ENCODE measurements at regions not wholly inside any gene's neighbourhood (a gene's known extent, or its start where the extent isn't known, plus 50 kb on each side); places are given as distances from the start of the nearest gene placed in this dataset.

- no peak for DNase-seq (ENCODE audit: low read depth)
Measured at GRCh38 chr1:172882791-172883386, 167.9 kb downstream of the TNFSF18 start.

GRCh38 chr1:172883387-172883791 is 167.4 kb downstream of the TNFSF18 start:
- no peak for DNase-seq (ENCODE audit: low read depth)
- H3K4me3 ChIP-seq (ENCODE audit: low read depth, low read length), result no peak overlapping the region
- TF ChIP-seq CTCF (conservative IDR thresholded peaks at IDR 0.05; ENCODE audit: low read depth, low read length), result no peak

More at GRCh38 chr1:172882791-172883386, 167.9 kb downstream of the TNFSF18 start:
- H3K4me3 ChIP-seq (ENCODE audit: low read depth, low read length), result no peak overlapping the region
- no peak for TF ChIP-seq CTCF (conservative IDR thresholded peaks at IDR 0.05; ENCODE audit: low read depth, low read length)

- no peak for TF ChIP-seq CTCF (conservative IDR thresholded peaks at IDR 0.05; ENCODE audit: low read depth, low read length)
- no peak overlapping the region for H3K4me3 ChIP-seq (ENCODE audit: low read depth, low read length)
- DNase-seq (ENCODE audit: low read depth), result no peak
Measured at GRCh38 chr1:172883844-172884243, 166.9 kb downstream of the TNFSF18 start.

GRCh38 chr1:172885411-172885810 is 165.3 kb downstream of the TNFSF18 start:
- TF ChIP-seq CTCF (conservative IDR thresholded peaks at IDR 0.05; ENCODE audit: low read depth, low read length), result no peak
- no peak for DNase-seq (ENCODE audit: low read depth)
- H3K4me3 ChIP-seq (ENCODE audit: low read depth, low read length), result no peak overlapping the region

- TF ChIP-seq CTCF (conservative IDR thresholded peaks at IDR 0.05; ENCODE audit: low read depth, low read length), result no peak
- H3K4me3 ChIP-seq (ENCODE audit: low read depth, low read length), result no peak overlapping the region
- DNase-seq (ENCODE audit: low read depth), result no peak
Measured at GRCh38 chr1:172885971-172886370, 164.8 kb downstream of the TNFSF18 start.

GRCh38 chr1:172887162-172887561 is 163.6 kb downstream of the TNFSF18 start:
- DNase-seq (ENCODE audit: low read depth), result no peak
- TF ChIP-seq CTCF (conservative IDR thresholded peaks at IDR 0.05; ENCODE audit: low read depth, low read length), result no peak
- H3K4me3 ChIP-seq (ENCODE audit: low read depth, low read length), result no peak overlapping the region

GRCh38 chr1:172893146-172893841 is 157.4 kb downstream of the TNFSF18 start:
- no peak overlapping the region for H3K4me3 ChIP-seq (ENCODE audit: low read depth, low read length)
- DNase-seq (ENCODE audit: low read depth), result no peak
- no peak for TF ChIP-seq CTCF (conservative IDR thresholded peaks at IDR 0.05; ENCODE audit: low read depth, low read length)
